ENCODE measurements at regions not wholly inside any gene's neighbourhood (a gene's known extent, or its start where the extent isn't known, plus 50 kb on each side); places are given as distances from the start of the nearest gene placed in this dataset.

GRCh38 chr1:147079400-147080005 lies 92.8 kb downstream of the PRKAB2 start:
- Histone ChIP-seq H3K36me3 (no peaks in the 10 kb centered on the region), H3K27me3 (peaks cover 97% of the 10 kb centered on the region), H3K4me3 (peak overlapping the region; percentile 28), H3K4me1 (ENCODE audit: low read depth) (no peaks in the 10 kb centered on the region), H3K27ac (no peak overlapping the region), H3K9me3 (ENCODE audit: low read depth) (no peaks in the 10 kb centered on the region)
- TF ChIP-seq CTCF (IDR thresholded peaks at IDR 0.05; ENCODE audit: low read depth, low read length), result no peak
- DNase-seq (ENCODE audit: low read depth in 1 of 2, low spot score in 1 of 2), result peak in 1 of 2 donors; percentile 16

- Histone ChIP-seq H3K4me1 (ENCODE audit: low read depth) (no peaks in the 10 kb centered on the region), H3K27ac (no peak overlapping the region), H3K27me3 (peaks cover 100% of the 10 kb centered on the region), H3K4me3 (no peak overlapping the region), H3K36me3 (no peaks in the 10 kb centered on the region), H3K9me3 (ENCODE audit: low read depth) (no peaks in the 10 kb centered on the region)
- peak in 1 of 2 donors; percentile 7 for DNase-seq (ENCODE audit: low read depth in 1 of 2, low spot score in 1 of 2)
- TF ChIP-seq CTCF (IDR thresholded peaks at IDR 0.05; ENCODE audit: low read depth, low read length), result no peak
These were observed 93.5 kb downstream of the PRKAB2 start for GRCh38 chr1:147078606-147079399.

GRCh38 chr1:147077936-147078605 lies 94.2 kb downstream of the PRKAB2 start:
- DNase-seq (ENCODE audit: low read depth in 1 of 2, low spot score in 1 of 2), result peak in 1 of 2 donors; percentile 2
- Histone ChIP-seq H3K9me3 (ENCODE audit: low read depth) (no peaks in the 10 kb centered on the region), H3K4me1 (ENCODE audit: low read depth) (no peaks in the 10 kb centered on the region), H3K36me3 (no peaks in the 10 kb centered on the region), H3K27ac (no peak overlapping the region), H3K4me3 (no peak overlapping the region), H3K27me3 (peaks cover 100% of the 10 kb centered on the region)
- TF ChIP-seq CTCF (IDR thresholded peaks at IDR 0.05; ENCODE audit: low read depth, low read length), result no peak

- DNase-seq (ENCODE audit: low read depth in 1 of 2, low spot score in 1 of 2), result no peak
- Histone ChIP-seq H3K4me3 (no peak overlapping the region), H3K27me3 (peaks cover 100% of the 10 kb centered on the region)
These were observed 94.7 kb downstream of the PRKAB2 start for GRCh38 chr1:147077523-147077922.

GRCh38 chr1:147077081-147077480 lies 95.2 kb downstream of the PRKAB2 start:
- Histone ChIP-seq H3K4me3 (no peak overlapping the region), H3K4me1 (ENCODE audit: low read depth) (no peaks in the 10 kb centered on the region), H3K27me3 (peaks cover 100% of the 10 kb centered on the region), H3K36me3 (no peaks in the 10 kb centered on the region), H3K9me3 (ENCODE audit: low read depth) (no peaks in the 10 kb centered on the region), H3K27ac (no peak overlapping the region)
- no peak for DNase-seq (ENCODE audit: low read depth in 1 of 2, low spot score in 1 of 2)
- no peak for TF ChIP-seq CTCF (IDR thresholded peaks at IDR 0.05; ENCODE audit: low read depth, low read length)

More at GRCh38 chr1:147077523-147077922, 94.7 kb downstream of the PRKAB2 start:
- Histone ChIP-seq H3K4me1 (ENCODE audit: low read depth) (no peaks in the 10 kb centered on the region), H3K9me3 (ENCODE audit: low read depth) (no peaks in the 10 kb centered on the region), H3K36me3 (no peaks in the 10 kb centered on the region), H3K27ac (no peak overlapping the region)
- no peak for TF ChIP-seq CTCF (IDR thresholded peaks at IDR 0.05; ENCODE audit: low read depth, low read length)
